GM18505 (cell line): ENCODE measurements at regions not wholly inside any gene's neighbourhood (a gene's known extent, or its start where the extent isn't known, plus 50 kb on each side); places are given as distances from the start of the nearest gene placed in this dataset.

Experiments used
- ATAC-seq: cut with Tn5 transposase; IDR thresholded peaks from one replicate; pipeline ENCODE4 v1.9.1; 2021; ENCODE audit not compliant: unreplicated experiment
- POLR2A ChIP-seq: IDR thresholded peaks from 4 replicates; pipeline ENCODE4 v1.6.1; 2011; ENCODE audit warnings: borderline replicate concordance; ENCODE audit not compliant: insufficient read depth, insufficient read length; ENCODE audit errors: extremely low read depth

DNA sequence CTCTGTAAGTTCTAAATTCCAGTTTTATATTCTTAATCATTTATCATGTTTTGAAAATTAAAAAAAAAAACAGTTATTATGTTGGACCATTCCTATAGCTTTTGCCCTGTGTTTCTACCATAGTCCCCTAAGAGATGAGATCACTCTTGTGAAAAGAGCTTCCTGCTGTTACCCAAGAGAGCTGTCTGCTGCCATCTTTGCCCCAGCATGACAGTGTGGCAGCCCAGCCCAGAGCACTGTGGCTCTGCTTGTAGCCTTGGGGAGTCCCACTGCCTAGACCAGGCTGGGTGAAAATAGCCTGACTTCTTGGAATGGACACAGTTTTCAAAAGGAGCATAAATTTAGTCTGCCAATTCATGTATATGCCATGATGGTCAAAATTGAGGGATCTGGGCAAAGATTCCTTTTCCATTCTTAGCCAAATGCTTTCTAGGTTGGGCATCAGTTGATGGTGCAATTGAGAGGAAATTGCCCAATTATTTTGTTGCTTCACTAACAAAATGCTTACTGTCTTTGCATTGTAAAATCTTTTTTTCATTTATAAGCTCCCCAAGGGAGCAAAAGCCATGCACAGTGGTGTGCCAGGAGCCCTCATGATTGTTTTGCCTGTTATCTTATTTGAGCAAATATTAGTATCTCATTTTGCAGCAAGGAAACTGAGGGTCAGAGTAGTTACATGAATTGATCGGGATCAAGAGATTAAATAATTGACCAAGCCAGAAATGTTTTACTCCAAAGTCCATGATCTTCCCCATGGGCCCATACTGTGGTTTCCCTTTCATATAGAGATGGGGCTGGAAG lies 72.8 kb downstream of the ETS2 start:
- no peak for TF ChIP-seq POLR2A
- no peak for ATAC-seq

DNA sequence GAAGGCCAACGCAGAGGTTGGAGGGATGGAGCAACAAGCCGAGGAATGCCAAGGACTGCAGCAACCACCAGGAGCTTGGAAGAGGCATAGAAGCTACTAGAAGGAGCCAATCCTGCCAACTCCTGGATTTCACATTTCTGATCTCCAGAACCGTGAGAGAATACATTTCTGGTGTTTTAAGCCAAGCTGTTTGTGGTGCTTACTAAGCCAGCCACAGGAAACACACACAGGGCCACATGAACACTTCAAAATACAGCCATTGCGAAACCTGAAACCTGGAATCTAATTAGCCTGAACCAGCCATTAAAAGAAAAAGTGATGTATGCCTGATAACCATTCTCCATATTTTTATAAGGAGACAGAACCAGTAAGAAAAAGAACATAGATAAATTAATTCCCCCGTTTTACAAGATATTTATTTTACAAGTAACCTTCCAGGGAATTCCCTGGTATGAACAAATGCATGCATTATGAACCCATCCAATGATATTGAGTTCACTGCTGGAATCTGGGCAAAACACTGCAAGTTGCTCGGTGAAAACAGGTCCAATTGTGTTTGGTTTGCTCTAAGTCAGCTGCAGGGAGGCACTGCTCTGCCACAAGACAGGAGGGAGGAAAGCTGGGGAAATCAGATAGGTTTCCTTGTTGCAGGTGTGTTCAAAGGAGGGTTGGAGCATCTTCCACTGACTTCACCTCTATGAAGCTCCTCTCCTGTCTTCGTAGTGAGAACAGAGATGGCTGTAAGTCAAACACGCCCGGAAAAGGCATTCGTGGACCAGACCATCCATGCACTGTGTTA lies 70.2 kb downstream of the ETS2 start:
- TF ChIP-seq POLR2A = no peak
- no peak for ATAC-seq
